ENCODE measurements at regions not wholly inside any gene's neighbourhood (a gene's known extent, or its start where the extent isn't known, plus 50 kb on each side); places are given as distances from the start of the nearest gene placed in this dataset.

GRCh38 chrX:111013778-111014455 lies 82.1 kb upstream of the PAK3 start:
- no peak for DNase-seq (ENCODE audit: low read depth, low spot score)
- no peak for TF ChIP-seq CTCF (IDR thresholded peaks at IDR 0.05; ENCODE audit: low read depth, low read length)
- no peak overlapping the region for H3K4me3 ChIP-seq (ENCODE audit: low read depth, low read length)
- in situ Hi-C loops (cut with HindIII; ENCODE audit: low sequenced_read_pairs) = no loop called here

- no peak overlapping the region for H3K4me3 ChIP-seq (ENCODE audit: low read depth, low read length)
- TF ChIP-seq CTCF (IDR thresholded peaks at IDR 0.05; ENCODE audit: low read depth, low read length) = no peak
- DNase-seq (ENCODE audit: low read depth, low spot score) = no peak
- in situ Hi-C loops (cut with HindIII; ENCODE audit: low sequenced_read_pairs) = no loop called here
Measured at GRCh38 chrX:111010111-111010510, 85.9 kb upstream of the PAK3 start.

- in situ Hi-C loops (cut with HindIII; ENCODE audit: low sequenced_read_pairs) = no loop called here
- H3K4me3 ChIP-seq (ENCODE audit: low read depth, low read length) = no peak overlapping the region
- no peak for TF ChIP-seq CTCF (IDR thresholded peaks at IDR 0.05; ENCODE audit: low read depth, low read length)
- DNase-seq (ENCODE audit: low read depth, low spot score) = no peak
Measured at GRCh38 chrX:111009256-111009655, 86.7 kb upstream of the PAK3 start.

GRCh38 chrX:111008126-111008525 lies 87.9 kb upstream of the PAK3 start:
- in situ Hi-C loops (cut with HindIII; ENCODE audit: low sequenced_read_pairs) = no loop called here
- TF ChIP-seq CTCF (IDR thresholded peaks at IDR 0.05; ENCODE audit: low read depth, low read length) = no peak
- no peak for DNase-seq (ENCODE audit: low read depth, low spot score)
- H3K4me3 ChIP-seq (ENCODE audit: low read depth, low read length) = no peak overlapping the region

- in situ Hi-C loops (cut with HindIII; ENCODE audit: low sequenced_read_pairs) = no loop called here
- DNase-seq (ENCODE audit: low read depth, low spot score) = no peak
- TF ChIP-seq CTCF (IDR thresholded peaks at IDR 0.05; ENCODE audit: low read depth, low read length) = no peak
- no peak overlapping the region for H3K4me3 ChIP-seq (ENCODE audit: low read depth, low read length)
Measured at GRCh38 chrX:111007238-111007637, 88.8 kb upstream of the PAK3 start.

GRCh38 chrX:111006116-111006515 lies 89.9 kb upstream of the PAK3 start:
- no peak for TF ChIP-seq CTCF (IDR thresholded peaks at IDR 0.05; ENCODE audit: low read depth, low read length)
- no peak for DNase-seq (ENCODE audit: low read depth, low spot score)
- in situ Hi-C loops (cut with HindIII; ENCODE audit: low sequenced_read_pairs) = no loop called here
- H3K4me3 ChIP-seq (ENCODE audit: low read depth, low read length) = no peak overlapping the region

Data from astrocyte of the spinal cord (primary cell).